Activated T-cell treated with anti-CD3 and anti-CD28 coated beads for 1 hour (primary cell): ENCODE measurements at regions not wholly inside any gene's neighbourhood (a gene's known extent, or its start where the extent isn't known, plus 50 kb on each side); places are given as distances from the start of the nearest gene placed in this dataset.
"Not testable (repeated sequence)": the region's sequence is repeated elsewhere in the genome, so short reads cannot be mapped to it uniquely, and the experiment has no call there.

Source experiments
- DNase-seq: peaks from one replicate; pipeline ENCODE4 v3.0.0-alpha.2; 2020; ENCODE audit warnings: low read depth

DNA sequence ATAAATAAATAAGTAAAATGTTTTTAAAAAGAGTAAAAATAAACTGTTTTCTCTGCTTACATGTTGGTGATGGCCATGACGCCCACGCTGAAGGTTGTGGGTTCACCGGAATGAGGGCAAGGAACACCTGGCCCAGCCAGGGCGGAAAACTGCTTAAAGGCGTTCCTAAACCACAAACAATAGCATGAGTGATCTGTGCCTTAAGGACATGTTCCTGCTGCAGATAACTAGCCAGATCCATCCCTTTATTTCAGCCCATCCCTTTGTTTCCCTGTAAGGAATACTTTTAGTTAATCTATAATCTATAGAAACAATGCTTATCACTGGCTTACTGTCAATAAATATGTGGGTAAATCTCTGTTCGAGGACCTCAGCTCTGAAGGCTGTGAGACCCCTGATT is 63.3 kb upstream of the CEP78 start:
- DNase-seq: not testable (repeated sequence)

DNA sequence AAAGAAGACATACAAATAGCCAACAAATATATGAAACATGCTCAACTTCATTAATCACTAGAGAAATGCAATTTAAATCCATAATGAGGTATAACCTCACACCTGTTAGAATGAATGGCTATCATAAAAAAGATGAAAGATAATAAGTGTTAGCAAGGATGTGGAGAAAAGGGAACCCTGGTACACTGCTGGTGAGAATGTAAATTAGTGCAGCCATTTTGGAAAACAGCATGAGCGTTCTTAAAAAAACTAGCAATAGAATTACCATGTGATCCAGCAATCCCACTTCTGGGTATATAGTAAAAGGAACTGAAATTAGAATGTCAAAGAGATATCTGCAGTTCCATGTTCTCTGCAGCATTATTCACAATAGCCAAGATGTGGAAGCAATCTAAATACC is 64.2 kb upstream of the CEP78 start:
- DNase-seq: no peak

DNA sequence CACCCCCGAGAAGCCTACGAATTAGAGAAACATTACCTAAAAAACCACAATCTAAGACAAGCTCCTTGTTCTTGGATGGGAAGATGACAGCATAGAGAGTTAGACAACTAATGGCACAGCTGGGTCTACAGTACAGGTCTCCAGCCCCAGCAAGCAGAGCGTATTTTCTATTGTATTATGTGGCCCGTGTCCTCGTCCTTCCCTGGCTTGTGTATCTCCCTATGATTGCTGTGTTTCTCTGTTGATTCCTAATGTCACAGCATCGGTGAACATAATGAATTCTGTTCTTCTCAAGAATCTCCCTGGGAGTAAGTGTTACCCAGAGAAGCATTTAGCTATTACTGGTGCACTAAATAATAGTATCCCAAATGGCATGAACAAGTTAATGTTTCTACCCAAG is 66.8 kb upstream of the CEP78 start:
- no peak for DNase-seq

DNA sequence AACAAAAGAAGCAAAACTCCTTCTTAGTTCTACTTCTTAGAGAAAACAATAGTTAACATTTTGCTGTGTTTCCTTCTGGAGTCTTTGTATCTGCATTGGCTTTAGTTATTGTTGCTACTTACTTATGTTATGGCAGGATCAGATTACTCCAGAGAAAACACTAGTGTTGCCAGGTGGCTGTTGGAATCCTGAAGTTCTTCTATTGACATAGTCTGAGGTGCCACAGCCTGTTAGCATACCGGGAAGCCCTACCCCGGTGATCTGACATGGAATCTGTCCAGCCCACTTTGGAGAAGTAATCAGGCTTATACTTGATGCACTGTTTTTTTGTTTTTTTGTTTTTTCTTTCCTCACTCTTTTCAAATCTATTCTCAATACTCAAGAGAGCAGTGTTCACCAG is 68.5 kb upstream of the CEP78 start:
- DNase-seq: no peak

DNA sequence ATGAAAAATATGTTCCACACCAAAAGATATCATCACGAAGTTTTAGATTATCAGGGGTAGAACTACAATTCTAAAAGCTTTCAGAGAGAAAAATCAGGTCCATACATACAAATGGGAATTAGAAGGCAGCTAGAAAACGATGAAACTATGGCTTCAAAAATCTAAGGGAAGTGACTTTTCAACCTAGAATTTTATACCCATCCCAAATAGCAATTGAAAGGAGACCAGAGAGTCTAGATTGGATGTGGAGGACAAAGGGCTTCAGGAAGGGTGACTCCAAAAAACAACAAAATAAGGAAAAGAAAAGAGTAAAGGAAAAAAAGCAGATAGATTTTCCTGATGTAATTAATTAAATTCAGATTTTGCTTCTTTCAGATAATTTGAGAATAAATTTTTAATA is 72.0 kb upstream of the CEP78 start:
- no peak for DNase-seq

DNA sequence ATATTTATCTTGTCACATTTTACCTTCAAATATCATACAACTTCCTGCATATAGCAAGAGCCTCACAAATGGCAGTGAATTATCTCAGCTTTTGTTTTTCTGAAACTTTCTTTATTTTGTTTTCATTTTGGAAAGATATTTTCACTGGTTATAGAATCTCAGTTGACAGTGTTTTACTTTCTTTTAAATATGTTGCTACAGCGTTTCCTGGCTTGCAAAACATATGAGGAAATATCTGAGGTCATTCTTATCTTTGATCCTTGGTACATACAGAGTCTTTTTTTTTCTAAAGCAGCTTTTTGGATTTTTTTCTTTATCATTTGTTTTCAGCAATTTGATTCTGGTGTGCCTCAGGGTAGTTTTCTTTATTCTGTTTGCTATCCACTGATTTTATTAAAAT is 77.6 kb upstream of the CEP78 start:
- DNase-seq: no peak

DNA sequence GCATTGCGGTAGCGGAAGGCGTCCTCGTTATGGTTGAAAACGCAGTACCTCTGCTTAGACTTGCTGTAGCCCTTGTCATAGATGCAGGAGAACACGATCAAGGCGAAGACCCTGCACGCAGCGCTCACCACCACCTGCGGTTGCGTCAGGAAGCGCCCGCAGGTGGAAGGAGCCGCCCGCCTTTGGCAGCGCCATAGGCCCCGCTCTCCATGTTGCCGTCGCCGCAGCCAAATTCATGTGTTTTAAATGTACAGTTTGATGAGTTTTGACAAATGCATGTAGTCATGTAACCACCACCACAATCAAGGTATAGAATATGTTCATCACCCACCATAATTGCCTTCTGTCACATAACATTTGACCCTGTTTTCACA is 84.9 kb upstream of the CEP78 start:
- DNase-seq: no peak

DNA sequence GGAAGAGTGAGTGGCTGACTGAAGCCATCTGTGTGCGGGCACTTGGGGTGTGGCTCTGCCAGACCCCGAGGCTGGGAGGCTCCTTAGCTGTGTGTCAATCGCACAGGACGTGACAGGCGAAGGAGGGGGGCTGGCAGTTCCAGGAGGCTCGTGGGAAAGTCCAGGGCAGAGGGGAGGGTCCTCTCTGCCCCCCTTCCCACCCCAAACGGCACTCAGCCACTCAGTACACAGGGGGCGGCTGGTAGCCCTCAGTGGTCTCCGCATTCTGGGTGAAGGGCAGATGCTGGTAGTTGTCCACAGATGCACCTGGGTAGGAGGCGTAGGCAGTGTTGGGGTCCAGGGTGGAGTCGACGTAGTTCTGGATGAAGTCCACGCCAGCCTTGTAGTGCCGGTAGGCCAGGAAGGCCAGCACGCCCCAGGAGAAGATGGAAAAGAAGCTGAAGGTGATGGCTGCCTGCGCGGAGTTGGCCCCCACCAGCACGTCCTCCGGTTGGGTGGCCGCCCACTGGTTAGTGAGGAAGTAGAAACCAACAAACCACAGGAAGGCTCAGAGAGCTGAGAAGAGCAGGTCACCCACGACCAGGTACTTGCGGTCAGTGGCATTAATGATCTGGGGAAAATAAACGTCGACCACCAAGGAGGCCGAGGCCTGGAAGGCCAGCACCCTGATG is 85.4 kb upstream of the CEP78 start:
- no peak for DNase-seq

DNA sequence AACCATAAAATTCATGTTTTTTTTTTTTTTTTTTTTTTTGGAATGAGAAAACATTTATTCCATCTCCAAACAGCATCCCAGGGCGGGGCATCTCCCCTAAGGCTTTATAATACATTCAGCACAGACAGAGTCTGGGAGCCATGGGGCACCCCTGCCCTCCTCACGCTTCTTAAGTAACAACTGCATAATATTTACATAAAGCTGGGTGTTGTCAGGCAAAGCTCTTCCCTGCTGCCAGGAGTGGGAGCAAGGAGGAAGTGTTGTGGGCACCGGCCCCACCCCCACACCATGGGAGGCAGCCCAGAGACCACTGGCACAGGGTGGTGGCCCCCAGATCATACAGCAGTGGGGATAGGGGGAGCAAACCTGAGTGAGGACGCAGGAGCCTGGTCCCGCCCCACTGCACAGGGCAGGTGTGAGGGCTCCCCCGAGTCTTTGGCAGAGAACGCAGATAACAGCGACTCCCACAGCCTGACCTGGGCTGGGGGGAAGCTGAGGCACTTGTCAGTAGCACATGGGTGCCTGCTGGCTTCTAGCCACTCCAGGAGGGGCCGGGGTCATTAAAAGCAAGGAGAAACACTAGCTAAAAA is 86.1 kb upstream of the CEP78 start:
- DNase-seq: no peak

DNA sequence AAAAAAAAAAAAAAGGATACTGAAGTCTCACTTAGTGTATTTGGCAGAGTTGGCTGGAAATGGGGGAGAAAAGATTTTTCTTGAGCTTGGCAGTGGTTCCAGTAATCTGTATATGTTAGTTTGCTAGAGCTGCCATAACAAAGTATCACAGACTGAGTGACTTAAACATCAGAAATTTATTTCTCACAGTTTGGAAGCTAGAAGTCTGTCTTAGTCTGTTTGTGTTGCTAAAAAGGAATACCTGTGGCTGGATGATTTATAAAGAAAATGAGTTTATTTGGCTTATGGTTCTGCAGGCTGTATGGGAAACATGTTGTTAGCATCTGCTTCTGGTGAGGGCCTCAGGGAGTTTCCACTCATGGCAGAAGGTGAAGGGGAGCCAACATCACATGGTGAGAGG is 89.6 kb upstream of the CEP78 start:
- DNase-seq: no peak

DNA sequence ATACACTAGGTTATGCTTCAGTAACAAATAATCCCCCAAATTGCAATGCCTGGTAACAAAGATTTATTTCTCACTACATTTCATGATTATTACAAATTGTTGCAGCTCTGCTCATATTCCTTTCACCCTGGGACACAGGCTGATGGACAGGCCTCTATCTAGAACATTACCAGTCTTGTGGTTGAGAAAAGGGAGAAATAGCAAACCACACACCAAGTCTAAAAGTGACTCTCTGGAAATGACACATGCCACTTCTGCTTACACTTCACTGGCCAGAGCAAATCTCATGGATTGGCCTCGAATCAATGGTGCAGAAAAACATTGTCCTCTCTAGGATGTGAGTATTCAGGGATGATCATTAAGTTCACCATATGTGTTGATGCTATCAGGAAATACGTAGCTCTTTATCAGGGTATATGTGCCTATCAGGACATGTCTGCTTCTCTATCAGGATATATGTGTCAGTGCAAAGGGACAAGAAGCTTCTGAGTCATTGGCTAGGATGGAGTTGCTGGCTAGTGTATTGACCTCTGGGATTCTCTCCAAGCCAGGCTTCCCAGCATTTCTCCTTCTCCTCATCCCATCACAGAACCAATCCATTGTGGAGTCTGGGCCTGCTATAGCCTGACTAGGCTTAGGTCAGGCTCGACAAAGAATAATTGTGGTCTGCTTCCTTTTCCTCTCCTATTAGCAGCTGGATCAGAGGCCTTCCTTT is 91.1 kb upstream of the CEP78 start:
- DNase-seq: no peak

DNA sequence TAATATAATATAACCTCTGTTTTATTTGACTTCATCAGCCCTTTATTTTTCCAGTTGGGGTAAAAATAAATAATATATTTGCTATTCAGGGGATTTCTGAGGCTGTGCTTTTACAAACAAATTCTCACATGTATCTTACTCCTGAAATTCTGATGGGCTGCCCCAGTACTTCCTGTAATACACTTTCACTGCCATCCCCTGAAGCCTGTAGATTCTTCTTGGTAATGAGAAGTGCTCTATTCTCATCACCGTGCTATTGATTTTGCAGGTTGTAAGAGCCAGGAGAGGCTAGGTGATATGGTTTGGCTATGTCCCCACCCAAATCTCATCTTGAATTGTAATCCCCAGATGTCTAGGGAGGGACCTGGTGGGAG is 91.9 kb upstream of the CEP78 start:
- no peak for DNase-seq

DNA sequence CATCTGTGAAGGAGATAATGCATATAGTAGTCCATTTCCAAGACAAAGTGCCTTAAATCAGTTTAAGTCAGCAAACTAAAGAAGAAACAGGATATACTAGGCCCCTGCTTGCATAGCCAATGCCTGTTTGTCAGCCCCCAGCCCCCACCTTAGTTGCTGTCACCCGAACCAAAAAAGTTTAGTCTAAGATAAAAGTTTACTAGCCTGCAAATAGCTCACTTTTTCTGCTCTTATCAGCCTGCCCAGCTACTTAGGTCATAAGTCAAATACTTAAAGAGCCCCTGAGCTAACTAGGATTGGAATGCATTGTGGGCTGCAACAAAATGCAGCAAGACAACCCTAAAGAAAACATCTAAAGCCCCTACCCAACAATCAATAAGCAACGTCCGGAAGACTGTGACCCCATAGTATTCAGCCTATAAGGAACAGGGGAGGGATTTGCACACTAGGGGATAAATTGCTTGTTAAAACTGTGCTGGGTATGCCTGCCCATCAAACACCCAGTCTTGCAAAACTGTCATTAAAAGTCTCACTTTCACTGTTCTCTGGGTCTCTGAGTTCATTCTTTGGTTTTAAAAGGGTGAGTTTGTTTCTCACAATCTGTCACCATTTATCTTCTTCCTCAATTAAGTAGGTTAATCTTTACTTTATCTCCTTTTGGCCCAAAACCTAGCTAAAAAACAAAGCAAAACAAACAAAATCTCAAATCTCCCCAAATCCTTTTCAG is 92.4 kb upstream of the CEP78 start:
- DNase-seq: no peak

DNA sequence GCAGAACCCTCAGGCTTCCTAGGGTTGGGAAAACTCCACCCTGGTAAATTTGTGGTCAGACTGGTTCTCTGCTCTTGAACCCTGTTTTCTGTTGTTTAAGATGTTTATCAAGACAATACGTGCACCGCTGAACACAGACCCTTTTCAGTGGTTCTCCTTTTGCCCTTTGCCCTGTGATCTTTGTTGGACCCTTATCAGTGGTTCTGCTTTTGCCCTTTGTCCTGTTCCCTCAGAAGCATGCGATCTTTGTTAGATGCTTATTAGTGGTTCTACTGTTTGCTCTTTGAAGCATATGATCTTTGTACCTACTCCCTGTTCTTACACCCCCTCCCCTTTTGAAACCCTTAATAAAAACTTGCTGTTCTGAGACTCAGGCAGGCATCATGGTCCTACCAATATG is 93.6 kb upstream of the CEP78 start:
- DNase-seq: not testable (repeated sequence)

DNA sequence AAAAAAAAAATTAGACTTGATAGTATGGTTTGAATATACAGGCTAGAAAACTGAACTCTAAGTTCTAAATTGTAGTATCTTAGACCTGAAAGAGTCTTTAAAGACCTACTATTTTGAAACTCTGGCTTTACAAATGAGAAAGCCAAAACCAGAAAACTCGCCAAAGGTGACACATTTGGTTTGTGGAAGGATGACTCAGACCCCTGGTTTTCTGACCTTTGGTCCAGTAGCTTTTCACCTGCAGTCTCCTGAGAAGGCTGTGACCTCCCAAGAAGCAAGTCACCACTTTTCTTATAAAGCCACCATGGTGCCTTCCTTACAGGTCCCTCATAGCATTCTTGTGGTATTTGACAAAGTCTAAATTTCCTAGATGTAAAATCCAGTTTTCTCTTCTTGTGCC is 102.1 kb upstream of the CEP78 start:
- no peak for DNase-seq

DNA sequence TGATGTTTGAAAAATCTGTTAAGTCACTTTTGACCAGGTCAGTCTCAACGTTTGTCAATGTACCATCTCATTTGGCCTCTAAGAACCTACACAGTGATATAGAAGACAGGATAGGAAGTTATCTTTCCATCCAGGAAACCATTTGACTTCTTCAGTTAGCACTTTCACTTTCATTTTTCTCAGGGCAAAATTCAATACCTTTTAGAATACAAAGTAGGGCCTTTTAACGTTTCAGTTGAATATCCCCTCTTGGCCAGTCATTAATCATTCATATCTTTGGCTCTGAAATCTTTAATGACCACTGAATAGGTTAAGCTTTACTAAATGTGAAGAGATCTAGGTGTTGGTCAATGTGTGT is 101.1 kb upstream of the GNAQ start:
- no peak for DNase-seq

DNA sequence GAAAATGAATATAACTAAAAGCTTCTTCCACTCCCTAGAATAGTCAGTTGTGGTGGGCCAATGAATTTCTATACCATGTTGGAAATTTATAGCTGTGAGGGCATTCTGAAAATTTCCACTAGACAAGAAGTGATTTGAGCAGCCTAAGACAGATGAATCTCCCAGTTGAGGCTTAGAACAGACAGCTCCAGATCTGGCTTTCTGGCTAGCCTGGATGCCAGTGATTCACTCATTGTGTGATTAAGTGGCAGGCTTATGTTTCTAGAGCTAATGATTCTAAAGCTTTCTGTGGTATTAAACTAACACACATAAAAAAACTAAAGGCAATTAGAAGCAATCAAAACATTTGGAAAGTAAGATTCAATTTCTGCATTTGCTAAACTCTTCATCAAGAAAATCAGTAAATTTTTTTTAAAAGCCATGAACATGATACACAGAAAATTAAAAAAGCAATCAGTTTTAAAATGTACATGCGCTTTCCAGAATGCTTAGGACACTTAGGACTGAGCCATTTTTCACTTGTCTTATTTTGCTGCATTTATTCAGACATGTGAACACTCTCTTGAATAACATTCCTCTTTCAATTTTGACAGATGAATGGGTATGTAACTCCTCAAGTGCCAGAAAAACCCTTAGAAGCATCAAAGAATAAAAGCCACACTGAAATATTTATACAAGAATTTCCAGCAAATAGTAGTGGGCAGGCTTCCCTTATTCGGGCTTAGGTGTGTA is 100.5 kb upstream of the GNAQ start:
- DNase-seq: no peak

DNA sequence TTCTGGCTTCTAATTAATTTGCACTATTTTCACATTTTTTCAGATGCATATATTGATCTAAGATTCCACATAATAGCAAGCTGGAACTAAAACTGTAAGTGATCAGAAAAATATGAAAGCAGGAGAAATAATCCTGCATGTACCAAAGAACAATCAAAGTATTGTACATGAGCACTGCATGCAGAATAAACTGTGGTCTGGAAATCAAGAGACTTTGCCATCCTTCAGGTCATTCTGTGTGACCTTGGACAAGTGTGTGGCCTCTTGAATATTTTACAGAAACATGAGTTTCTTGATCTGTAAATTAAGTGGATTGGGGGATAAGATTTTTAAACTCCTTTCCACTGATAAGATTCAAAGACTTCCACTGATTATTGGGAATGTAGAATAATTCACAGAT is 99.2 kb upstream of the GNAQ start:
- no peak for DNase-seq

DNA sequence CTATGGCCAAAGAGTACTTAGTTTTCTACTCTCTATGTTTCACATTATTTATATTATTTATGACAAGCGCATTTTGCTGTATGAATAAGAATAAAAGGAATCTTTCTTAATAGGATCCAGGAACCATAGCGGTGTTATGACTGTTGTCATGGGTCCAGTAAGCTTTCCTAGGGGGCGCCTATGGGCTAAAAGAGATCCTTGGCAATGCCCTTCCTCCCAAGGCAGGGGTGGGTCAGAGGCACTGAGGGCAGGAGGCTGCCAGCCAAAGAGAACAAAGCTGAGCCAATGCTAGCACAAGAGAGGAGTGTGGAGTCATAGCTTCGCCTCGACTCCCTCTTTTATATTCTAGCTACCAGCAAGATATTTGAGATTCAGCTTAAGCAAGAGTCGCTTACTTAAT is 98.4 kb upstream of the GNAQ start:
- no peak for DNase-seq

DNA sequence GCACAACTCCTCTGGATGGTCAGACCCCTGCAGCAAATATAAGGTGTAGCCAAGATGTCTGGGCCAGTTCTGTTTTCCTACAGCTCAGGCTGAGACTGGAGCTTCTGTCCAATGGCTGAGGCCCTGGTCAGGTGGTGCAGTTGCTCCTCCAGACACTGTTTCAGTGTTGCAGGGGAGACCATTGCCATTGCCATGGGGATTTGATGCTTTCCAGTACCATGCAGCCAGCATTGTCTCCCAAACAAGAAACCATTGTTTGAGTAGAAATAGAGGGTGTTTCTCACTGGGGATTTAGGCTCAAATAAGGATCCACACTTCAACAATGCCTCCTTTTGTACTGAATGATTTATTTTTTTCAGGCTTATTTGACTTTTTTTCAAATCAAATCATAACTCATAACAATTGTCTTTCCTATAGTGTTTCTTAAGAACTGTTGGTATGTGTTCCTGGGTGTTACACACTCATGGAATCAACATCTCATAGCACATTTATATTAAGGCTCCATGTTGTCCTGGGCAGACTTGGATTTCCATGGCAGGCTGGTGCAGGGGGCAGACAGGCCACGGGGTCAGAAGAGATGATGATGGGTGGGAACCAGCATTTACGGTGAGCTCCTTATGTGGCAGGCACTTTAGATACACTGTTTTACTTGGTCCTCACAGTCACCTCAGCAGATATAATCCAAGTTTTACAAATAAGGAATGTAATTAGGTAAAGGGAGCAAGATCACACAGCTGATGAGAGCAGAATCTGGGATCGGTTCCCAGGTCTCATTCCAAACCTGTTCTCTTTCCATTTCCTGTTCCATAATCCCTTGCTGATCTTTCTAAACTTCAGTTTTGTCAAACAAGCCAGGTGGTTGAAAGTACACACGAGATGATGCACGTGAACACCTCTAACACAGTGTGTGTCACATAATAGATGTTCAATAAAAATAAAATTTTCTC is 95.9 kb upstream of the GNAQ start:
- DNase-seq: no peak

DNA sequence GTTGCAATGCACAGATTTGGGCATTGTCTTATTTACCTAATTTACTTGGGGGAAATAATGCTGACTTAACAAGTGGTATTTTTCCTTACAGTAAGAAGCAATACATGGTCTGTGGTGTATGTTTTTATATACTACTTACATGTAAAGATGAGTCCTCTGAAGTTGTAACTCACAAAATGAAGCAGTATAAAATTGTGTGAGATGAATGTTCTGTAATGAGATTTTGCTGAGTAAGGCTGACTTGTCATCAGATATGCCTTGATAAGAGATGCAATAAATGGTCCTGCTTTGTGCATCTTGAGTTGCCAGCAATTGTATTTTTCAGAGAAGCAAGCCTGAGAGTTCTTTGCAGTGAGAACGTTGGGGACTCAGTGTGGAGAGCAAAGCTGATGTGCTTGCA is 92.2 kb upstream of the GNAQ start:
- DNase-seq: no peak
